Suprapubic skin (tissue), 4 donors: ENCODE measurements at regions not wholly inside any gene's neighbourhood (a gene's known extent, or its start where the extent isn't known, plus 50 kb on each side); places are given as distances from the start of the nearest gene placed in this dataset.

Source experiments
- CTCF ChIP-seq, 2 donors: fragments of 200-600 bp in 1 of 2; fragments of 450-650 bp in 1 of 2; sonication (generic) in 1 of 2; IDR thresholded peaks; one replicate each; pipeline ENCODE4 v1.5.1; 2016 to 2019; ENCODE audit warnings: antibody characterized with exemption in 2 of 2, mild to moderate bottlenecking in 1 of 2, moderate library complexity in 1 of 2
- EP300 ChIP-seq: sonication (generic); formaldehyde crosslinking; IDR thresholded peaks from one replicate; pipeline ENCODE4 v1.6.1; 2017; ENCODE audit warnings: antibody characterized with exemption
- POLR2A ChIP-seq, 2 donors: fragments of 450-650 bp; IDR thresholded peaks; one replicate each; pipeline ENCODE4 v1.6.1; 2017; ENCODE audit warnings: antibody characterized with exemption in 2 of 2, mild to moderate bottlenecking in 2 of 2, moderate library complexity in 2 of 2
- POLR2AphosphoS5 ChIP-seq, 3 donors: sonication (generic); formaldehyde crosslinking; IDR thresholded peaks; one replicate each; pipeline ENCODE4 v1.6.1; 2017; ENCODE audit warnings: antibody characterized with exemption in 3 of 3

DNA sequence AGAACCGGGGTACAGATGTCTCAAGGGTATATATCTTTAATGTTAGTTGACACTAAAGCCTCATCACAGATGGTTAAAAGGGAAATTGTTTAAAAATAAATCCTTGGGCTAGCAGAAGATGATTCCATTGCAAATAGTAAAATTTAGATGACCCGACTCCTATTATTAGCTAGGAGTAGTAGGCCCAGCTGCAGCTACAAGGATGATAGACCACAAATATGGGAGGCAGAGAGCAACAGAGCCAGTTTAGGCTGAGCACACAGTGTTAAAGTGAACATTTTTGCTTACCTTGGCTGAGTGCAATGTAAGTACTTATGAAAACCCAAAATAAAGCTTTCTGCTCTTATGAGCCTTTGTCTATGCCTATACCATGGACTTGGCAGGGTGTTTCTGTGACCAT is 100.5 kb upstream of the COL11A1 start:
- TF ChIP-seq CTCF (IDR thresholded peaks at IDR 0.05) (no peak), POLR2A (IDR thresholded peaks at IDR 0.05) (no peak), POLR2AphosphoS5 (IDR thresholded peaks at IDR 0.05) (no peak), EP300 (no peak)
